Body of pancreas (tissue), 4 donors: ENCODE measurements at regions not wholly inside any gene's neighbourhood (a gene's known extent, or its start where the extent isn't known, plus 50 kb on each side); places are given as distances from the start of the nearest gene placed in this dataset.

ENCODE experiments used
- CTCF ChIP-seq, 7 experiments: fragments of 450-650 bp in 4 of 7; fragments of 200-600 bp in 3 of 7; sonication (generic) in 3 of 7; IDR thresholded peaks; one replicate each; pipeline ENCODE4 v1.5.1; 2016 to 2019; ENCODE audit warnings: antibody characterized with exemption in 7 of 7
- POLR2A ChIP-seq, 3 donors: fragments of 450-650 bp; IDR thresholded peaks; one replicate each; pipeline ENCODE4 v1.6.1; 2016; ENCODE audit warnings: antibody characterized with exemption in 3 of 3, mild to moderate bottlenecking in 2 of 3

- TF ChIP-seq CTCF (IDR thresholded peaks at IDR 0.05) (no peak), POLR2A (IDR thresholded peaks at IDR 0.05) (no peak)
These were observed 192.6 kb upstream of the CST7 start for GRCh38 chr20:24756292-24757025.
